GM21528 (cell line): ENCODE measurements at regions not wholly inside any gene's neighbourhood (a gene's known extent, or its start where the extent isn't known, plus 50 kb on each side); places are given as distances from the start of the nearest gene placed in this dataset.
"Not testable (repeated sequence)": the region's sequence is repeated elsewhere in the genome, so short reads cannot be mapped to it uniquely, and the experiment has no call there.

Source experiments
- ATAC-seq: cut with Tn5 transposase; IDR thresholded peaks from one replicate; pipeline ENCODE4 v1.9.1; 2021; ENCODE audit warnings: mild to moderate bottlenecking, moderate library complexity; ENCODE audit not compliant: unreplicated experiment, low FRiP score

DNA sequence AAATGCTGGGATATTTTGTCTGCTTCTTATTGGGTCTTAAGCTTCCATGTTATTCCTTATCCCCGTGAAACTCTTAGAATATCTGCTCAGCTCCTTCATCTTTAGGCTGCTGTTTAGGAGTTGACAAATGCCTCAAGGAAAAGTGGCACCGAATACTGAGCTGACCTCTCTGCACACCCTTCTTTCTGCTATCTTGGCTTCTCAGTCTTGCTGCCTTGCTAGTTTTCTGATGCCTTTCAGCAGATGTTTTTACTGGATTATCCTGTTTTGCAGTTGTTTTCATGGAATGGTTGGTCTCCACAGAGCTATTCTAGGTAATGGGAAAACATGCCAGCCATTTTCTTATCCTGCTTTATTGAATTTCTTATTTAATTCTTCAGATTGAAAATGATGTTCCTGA lies 86.3 kb downstream of the GYPE start:
- no peak for ATAC-seq

DNA sequence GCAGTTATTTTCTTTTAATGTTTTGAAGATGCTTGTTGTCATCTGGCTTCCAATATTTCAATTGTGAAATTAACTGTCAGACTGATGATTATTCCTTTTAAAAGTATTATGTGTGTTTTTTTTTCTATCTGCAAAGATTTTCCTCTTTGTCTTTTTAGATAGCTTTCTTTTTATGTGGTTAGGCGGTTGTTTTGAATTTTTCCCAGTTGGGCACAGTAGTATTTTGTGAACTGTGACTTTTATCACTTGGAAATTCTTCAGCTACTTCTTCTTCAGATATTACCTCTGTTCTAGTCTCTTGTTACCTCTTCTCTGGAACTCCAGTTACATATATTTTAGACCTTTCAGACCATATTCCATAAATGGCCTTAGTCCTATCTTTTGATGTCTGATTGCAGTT lies 87.5 kb downstream of the GYPE start:
- not testable (repeated sequence) for ATAC-seq

DNA sequence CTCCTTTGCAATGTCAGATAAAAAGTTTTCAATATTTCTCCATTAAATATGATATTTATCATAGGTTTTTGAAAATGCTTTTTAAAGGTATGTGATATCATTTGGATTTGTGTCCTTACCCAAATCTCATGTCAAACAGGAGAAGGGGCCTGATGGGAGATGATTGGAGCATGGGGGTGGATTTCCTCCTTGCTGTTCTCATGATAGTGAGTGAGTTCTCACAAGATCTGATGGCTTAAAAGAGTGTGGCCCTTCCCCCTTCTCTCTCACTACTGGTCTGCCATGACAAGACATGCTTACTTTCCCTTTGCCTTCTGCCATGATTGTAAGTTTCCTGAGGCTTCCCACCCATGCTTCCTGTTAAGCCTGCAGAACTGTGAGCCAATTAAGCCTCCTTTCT lies 90.0 kb downstream of the GYPE start:
- not testable (repeated sequence) for ATAC-seq

- not testable (repeated sequence) for ATAC-seq
Measured at GRCh38 chr4:143813431-143814154, 91.8 kb downstream of the GYPE start.

DNA sequence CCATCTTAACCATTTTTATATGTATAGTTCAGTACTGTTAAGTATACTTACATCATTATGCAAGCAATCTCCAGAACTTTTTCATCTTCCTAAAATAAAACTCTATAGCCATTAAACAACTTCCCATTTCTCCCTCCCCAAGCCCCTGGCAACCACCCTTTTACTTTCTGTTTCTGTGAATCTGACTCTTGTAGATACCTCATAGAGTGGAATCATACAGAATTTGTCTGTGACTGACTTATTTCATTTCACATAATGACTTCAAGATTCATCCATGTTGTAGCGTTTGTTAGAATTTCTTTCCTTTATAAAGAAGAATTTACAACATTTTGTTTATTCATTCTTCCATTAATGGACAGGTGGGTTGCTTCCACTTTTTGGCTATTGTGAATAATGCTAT lies 91.2 kb upstream of the FREM3 start:
- ATAC-seq: not testable (repeated sequence)

DNA sequence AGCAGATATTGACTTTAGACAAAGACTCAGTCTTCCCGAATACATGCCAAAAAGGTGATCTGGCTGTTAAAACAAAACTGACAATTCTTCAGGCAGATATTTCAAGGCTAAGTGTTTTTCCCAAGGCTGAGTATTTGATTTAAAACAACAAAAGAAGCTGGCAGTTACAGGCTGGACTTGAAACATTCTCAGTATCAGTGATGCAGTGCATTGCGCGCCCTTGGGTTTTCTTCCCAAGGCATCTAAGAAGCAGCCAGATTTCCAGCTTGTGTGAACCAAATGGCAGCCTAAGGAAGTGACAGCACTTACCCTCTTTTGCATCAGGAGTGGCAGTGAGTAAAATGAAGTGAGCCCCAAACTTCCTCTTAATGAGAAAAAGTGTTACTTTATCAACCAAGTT lies 90.0 kb upstream of the FREM3 start:
- ATAC-seq: not testable (repeated sequence)

GRCh38 chr4:143789618-143790017 lies 89.1 kb upstream of the FREM3 start:
- not testable (repeated sequence) for ATAC-seq

DNA sequence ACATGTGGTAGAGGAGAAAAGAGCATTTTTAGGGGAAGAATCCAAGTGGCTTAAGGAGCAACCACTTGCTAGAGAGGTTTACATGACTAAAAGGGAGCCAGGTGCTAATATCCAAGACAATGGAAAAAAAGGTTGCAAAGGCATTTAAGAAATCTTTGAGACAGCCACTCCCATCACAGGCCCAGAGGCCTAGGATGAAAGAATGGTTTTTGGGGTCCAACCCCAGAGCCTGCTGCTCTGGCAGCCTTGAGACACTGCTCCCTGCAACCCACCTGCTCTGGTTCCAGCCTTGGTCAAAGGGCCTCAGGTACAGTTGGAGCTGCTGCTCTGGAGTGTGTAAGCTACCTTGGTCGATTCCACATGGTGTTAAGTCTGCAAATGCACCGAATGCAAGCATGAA lies 84.1 kb upstream of the FREM3 start:
- ATAC-seq: no peak

- no peak for ATAC-seq
Measured at GRCh38 chr4:143782521-143782920, 82.0 kb upstream of the FREM3 start.

- ATAC-seq: peak; percentile 100
Measured at GRCh38 chr4:143773998-143774895, 73.8 kb upstream of the FREM3 start.

- ATAC-seq: no peak
Measured at GRCh38 chr4:143771269-143771668, 70.8 kb upstream of the FREM3 start.

DNA sequence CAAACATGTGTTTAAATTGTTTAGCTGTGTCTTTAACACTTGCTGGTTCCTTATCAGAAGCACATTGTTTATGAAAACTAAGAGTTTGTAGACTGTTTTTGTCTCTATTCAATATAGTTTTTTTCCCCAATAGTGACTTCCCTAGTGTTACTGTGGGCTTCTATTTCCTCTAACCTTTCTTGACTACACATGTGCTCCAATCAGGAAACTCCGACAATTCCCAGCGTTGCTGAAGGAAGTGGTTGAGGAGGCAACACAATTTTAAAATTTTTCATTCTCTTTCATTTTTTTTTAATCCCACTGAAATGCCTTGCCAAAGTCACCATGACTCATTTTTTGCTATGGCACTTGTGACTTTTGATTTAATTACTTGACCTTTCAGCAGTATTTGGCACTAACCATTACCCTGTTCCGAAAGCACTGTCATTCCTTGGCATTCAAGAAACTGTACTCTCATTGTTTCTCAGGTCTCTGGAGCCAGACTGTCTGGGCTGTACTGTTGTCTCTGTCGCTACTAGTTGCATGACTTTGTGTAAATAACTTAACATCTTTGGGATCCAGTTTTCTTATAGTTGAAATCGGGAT lies 67.6 kb upstream of the FREM3 start:
- ATAC-seq: no peak

DNA sequence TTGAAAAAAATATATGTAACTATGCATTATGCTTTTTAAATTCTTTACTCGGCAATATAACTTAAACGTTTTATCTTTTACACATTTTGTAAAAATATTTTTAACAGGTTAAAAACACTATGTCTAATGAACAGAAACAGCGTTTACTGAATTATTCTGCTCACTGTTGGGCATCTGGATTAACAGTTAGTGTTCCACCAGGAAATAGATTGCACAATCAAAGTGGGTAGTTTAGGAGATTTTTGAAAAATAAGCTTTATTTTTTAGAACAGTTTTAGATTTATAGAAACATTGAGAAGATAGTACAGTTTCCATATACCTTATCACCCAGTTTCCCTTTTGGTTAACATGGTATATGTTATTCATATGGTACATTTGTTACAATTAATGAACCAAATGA lies 63.1 kb upstream of the FREM3 start:
- ATAC-seq: no peak

GRCh38 chr4:143762511-143762910 lies 62.0 kb upstream of the FREM3 start:
- no peak for ATAC-seq
